CD8-positive, alpha-beta memory T cell (primary cell): ENCODE measurements at regions not wholly inside any gene's neighbourhood (a gene's known extent, or its start where the extent isn't known, plus 50 kb on each side); places are given as distances from the start of the nearest gene placed in this dataset.

Source experiments
- CTCF ChIA-PET: fragments of 350-600 bp; sonication (Branson Sonifier 250); formaldehyde crosslinking; loops from one replicate; lab custom pipeline; 2021; ENCODE audit warnings: antibody characterized with exemption; lab: Charles Lee
- POLR2A ChIA-PET: fragments of 350-600 bp; sonication (Branson Sonifier 250); formaldehyde crosslinking; loops from one replicate; lab custom pipeline; 2021; ENCODE audit warnings: antibody characterized with exemption; lab: Charles Lee
- DNase-seq, 5 donors: peaks; one replicate each; pipeline versions ENCODE4 v3.0.0 to v3.0.0-alpha.2; 2020 to 2022; ENCODE audit warnings: mixed read lengths in 1 of 5
- H3K27ac ChIP-seq: one replicate; pipeline ENCODE4 v1.7.0; 2013; ENCODE audit warnings: low read depth, mild to moderate bottlenecking, low read length, moderate library complexity
- H3K27me3 ChIP-seq: 2 replicates; pipeline ENCODE4 v1.7.0; 2013; ENCODE audit warnings: low read length, mild to moderate bottlenecking; ENCODE audit not compliant: insufficient read depth, poor library complexity, severe bottlenecking
- H3K36me3 ChIP-seq: 2 replicates; pipeline ENCODE4 v1.7.0; 2013; ENCODE audit warnings: mild to moderate bottlenecking, low read length, moderate library complexity; ENCODE audit not compliant: insufficient read depth
- H3K4me1 ChIP-seq: 2 replicates; pipeline ENCODE4 v1.7.0; 2013; ENCODE audit warnings: mild to moderate bottlenecking, low read length, moderate library complexity; ENCODE audit not compliant: insufficient read depth
- H3K4me3 ChIP-seq: 2 replicates; pipeline ENCODE4 v1.7.0; 2013; ENCODE audit warnings: mild to moderate bottlenecking, low read length
- H3K9me3 ChIP-seq: 2 replicates; pipeline ENCODE4 v1.7.0; 2013; ENCODE audit warnings: mild to moderate bottlenecking, low read length
- H3K27ac Mint-ChIP-seq, 8 donors: one replicate each; pipeline ENCODE4 v1.8.0; 2020 to 2021; ENCODE audit warnings: mixed read lengths in 8 of 8, mild to moderate bottlenecking in 6 of 8, inconsistent platforms in 3 of 8, moderate library complexity in 3 of 8
- H3K27me3 Mint-ChIP-seq, 2 donors: one replicate each; pipeline ENCODE4 v1.8.0; 2020 to 2021; ENCODE audit warnings: mixed read lengths in 2 of 2, mild to moderate bottlenecking in 1 of 2, moderate library complexity in 1 of 2
- H3K36me3 Mint-ChIP-seq, 3 donors: one replicate each; pipeline ENCODE4 v1.8.0; 2020 to 2021; ENCODE audit warnings: mixed read lengths in 3 of 3, inconsistent platforms in 1 of 3, mild to moderate bottlenecking in 1 of 3
- H3K4me1 Mint-ChIP-seq, 3 donors: one replicate each; pipeline ENCODE4 v1.8.0; 2020 to 2021; ENCODE audit warnings: mixed read lengths in 3 of 3, inconsistent platforms in 1 of 3, mild to moderate bottlenecking in 1 of 3
- H3K4me3 Mint-ChIP-seq, 7 donors: one replicate each; pipeline ENCODE4 v1.8.0; 2020 to 2021; ENCODE audit warnings: mixed read lengths in 7 of 7, mild to moderate bottlenecking in 6 of 7, moderate library complexity in 4 of 7, inconsistent platforms in 2 of 7
- H3K9me3 Mint-ChIP-seq, 5 donors: one replicate each; pipeline ENCODE4 v1.8.0; 2020 to 2022; ENCODE audit warnings: mixed read lengths in 5 of 5, mild to moderate bottlenecking in 3 of 5, moderate library complexity in 2 of 5, inconsistent platforms in 1 of 5

DNA sequence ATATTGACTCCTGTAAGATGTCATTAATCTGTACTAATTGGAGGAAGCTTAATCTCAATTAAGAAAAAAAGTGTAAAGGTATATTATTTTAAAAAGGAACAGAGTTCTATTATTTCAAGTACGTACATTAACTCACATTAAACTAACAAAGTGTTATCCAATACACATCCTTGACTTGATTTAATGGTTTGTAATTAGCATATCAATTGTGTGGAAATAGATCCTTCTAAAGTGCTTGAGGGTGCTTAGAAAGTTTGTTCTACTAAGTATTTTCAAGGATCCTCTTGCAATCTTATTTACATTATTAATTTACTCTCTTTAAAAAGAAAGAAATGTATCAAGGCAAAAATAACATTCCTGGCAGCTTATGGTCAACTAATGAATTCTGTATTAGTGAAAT, 720.3 kb downstream of the KCNJ3 start:
- Mint-ChIP-seq H3K36me3 (no peaks in the 10 kb centered on the region), H3K27ac (no peak overlapping the region), H3K4me3 (no peak overlapping the region), H3K4me1 (no peaks in the 10 kb centered on the region), H3K27me3 (no peaks in the 10 kb centered on the region), H3K9me3 (peaks cover 0 to 5% (median 0%) of the 10 kb centered on the region in 5 donors)
- H3K27ac ChIP-seq, result no peak overlapping the region
- no peak for DNase-seq
- H3K4me1 ChIP-seq, result no peaks in the 10 kb centered on the region
- no peaks in the 10 kb centered on the region for H3K9me3 ChIP-seq
- no peaks in the 10 kb centered on the region for H3K27me3 ChIP-seq
- ChIA-PET CTCF (no interaction called here), POLR2A (no interaction called here)
- H3K36me3 ChIP-seq, result no peaks in the 10 kb centered on the region
- H3K4me3 ChIP-seq, result no peak overlapping the region

DNA sequence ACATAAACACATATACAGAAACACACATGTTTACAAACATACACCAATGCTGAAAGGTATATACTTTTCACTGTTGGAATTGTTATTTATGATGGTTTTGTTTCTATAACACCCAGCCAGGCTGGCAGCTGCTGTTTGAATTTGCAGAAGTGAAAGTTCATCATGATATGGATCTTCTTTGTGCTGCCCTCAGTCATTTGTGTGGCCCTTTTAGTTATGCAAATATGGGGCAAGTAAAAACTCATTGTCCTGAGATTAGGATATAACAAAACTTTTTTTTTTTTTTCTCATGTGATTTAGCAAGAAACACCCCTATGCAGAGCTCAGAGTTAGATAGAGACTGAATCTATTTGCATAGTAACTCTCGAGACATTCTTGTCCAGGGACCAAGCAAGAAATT, 714.1 kb downstream of the KCNJ3 start:
- Mint-ChIP-seq H3K4me1 (no peaks in the 10 kb centered on the region), H3K27ac (no peak overlapping the region)
- no peaks in the 10 kb centered on the region for H3K9me3 ChIP-seq

DNA sequence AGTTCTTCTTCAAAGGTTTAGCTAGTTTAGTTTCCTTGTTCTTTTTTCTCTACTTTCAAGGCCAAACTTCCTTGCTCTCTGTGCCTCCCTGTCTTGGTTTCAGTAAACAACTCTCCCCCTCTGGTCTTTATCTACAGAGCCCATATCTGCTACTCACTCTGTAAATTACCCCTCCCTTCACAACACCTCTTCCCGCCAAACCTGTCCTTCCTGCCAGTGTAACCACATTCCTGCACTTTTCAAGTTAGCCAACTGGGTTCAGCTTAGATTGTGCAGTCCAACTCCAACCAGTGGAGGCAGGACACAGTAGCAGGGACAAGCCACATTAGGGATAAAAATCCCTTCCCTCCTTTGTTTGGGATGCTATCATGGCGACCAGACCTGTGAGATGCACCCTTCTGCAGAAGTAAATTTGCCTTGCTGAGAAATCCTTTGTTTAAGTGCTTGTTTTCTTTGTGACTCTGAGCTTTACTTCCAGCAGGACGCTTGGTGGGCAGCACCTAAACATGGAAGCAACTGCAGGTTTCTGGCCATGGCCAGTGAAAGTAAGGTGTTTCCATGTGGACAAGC, 706.0 kb downstream of the KCNJ3 start:
- Histone ChIP-seq H3K4me1 (no peaks in the 10 kb centered on the region), H3K9me3 (no peaks in the 10 kb centered on the region), H3K27ac (no peak overlapping the region), H3K36me3 (no peaks in the 10 kb centered on the region), H3K4me3 (no peak overlapping the region), H3K27me3 (no peaks in the 10 kb centered on the region)
- no peak overlapping the region for H3K4me3 Mint-ChIP-seq
- no peaks in the 10 kb centered on the region for H3K27me3 Mint-ChIP-seq
- H3K36me3 Mint-ChIP-seq, result peaks cover 0 to 1% (median 0%) of the 10 kb centered on the region in 3 donors
- no peaks in the 10 kb centered on the region for H3K4me1 Mint-ChIP-seq
- CTCF ChIA-PET, result no interaction called here
- no peak for DNase-seq
- H3K9me3 Mint-ChIP-seq, result peaks cover 8 to 21% (median 14%) of the 10 kb centered on the region in 5 donors
- no peak overlapping the region for H3K27ac Mint-ChIP-seq
- POLR2A ChIA-PET, result no interaction called here

More for the DNA sequence above, 714.1 kb downstream of the KCNJ3 start:
- no peaks in the 10 kb centered on the region for H3K4me1 ChIP-seq
- H3K36me3 Mint-ChIP-seq, result no peaks in the 10 kb centered on the region
- POLR2A ChIA-PET, result no interaction called here
- no peaks in the 10 kb centered on the region for H3K27me3 ChIP-seq
- CTCF ChIA-PET, result no interaction called here
- H3K4me3 ChIP-seq, result no peak overlapping the region
- no peak overlapping the region for H3K27ac ChIP-seq
- peaks cover 0 to 7% (median 0%) of the 10 kb centered on the region in 5 donors for H3K9me3 Mint-ChIP-seq
- no peak overlapping the region for H3K4me3 Mint-ChIP-seq
- no peaks in the 10 kb centered on the region for H3K36me3 ChIP-seq
- H3K27me3 Mint-ChIP-seq, result no peaks in the 10 kb centered on the region
- DNase-seq, result no peak

DNA sequence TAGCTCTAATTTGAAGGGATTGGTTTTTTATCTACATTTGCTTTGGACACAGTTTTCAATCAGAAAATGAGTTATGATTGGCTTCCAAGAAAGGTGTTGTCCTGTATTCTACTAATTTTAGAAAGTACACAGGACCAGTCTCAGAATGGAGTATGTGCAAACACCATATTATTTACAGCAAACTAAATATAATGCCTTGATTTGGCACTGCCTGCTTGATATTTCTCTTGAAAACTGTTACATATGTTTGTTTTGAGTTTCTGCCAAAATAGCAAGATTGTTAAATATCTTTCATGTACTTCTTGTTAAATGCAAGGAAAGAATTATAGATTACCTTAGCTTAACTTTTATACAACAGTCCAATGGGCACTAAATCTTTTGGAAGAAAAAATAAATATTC, 694.9 kb downstream of the KCNJ3 start:
- no peak overlapping the region for H3K4me3 ChIP-seq
- H3K27me3 Mint-ChIP-seq, result no peaks in the 10 kb centered on the region
- no peak overlapping the region for H3K27ac Mint-ChIP-seq
- no peaks in the 10 kb centered on the region for H3K36me3 ChIP-seq
- H3K4me3 Mint-ChIP-seq, result no peak overlapping the region
- no peaks in the 10 kb centered on the region for H3K9me3 ChIP-seq
- H3K4me1 ChIP-seq, result no peaks in the 10 kb centered on the region
- no peaks in the 10 kb centered on the region for H3K4me1 Mint-ChIP-seq
- POLR2A ChIA-PET, result no interaction called here
- no peaks in the 10 kb centered on the region for H3K36me3 Mint-ChIP-seq
- CTCF ChIA-PET, result no interaction called here
- no peak overlapping the region for H3K27ac ChIP-seq
- H3K27me3 ChIP-seq, result no peaks in the 10 kb centered on the region
- no peaks in the 10 kb centered on the region for H3K9me3 Mint-ChIP-seq
- DNase-seq, result no peak

DNA sequence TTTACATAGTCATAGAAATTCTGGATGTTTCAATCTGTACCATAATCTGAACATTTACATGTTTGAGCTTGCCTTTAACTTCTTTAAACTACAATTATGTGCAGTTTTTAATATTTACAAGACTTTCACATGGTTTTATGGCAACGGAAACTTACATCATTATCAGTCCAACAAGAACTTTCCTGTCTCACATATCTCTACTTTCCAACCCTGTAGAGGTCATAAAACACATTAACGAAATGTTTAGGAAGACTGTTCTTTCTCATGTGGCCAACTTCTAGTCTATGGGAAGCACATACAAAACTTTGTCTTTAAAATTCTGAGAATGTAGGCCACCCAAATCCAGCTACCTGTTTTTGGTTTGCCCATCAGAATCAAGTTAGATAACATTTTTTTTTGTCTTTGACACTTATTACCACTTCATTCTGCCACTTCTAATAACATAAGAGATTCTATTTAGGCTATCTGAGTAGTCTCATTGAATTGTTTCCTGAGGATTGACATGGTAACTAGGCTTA, 693.2 kb downstream of the KCNJ3 start:
- Histone ChIP-seq H3K27ac (no peak overlapping the region), H3K4me3 (no peak overlapping the region), H3K9me3 (no peaks in the 10 kb centered on the region), H3K27me3 (no peaks in the 10 kb centered on the region), H3K36me3 (no peaks in the 10 kb centered on the region), H3K4me1 (no peaks in the 10 kb centered on the region)
- CTCF ChIA-PET, result no interaction called here
- Mint-ChIP-seq H3K9me3 (no peaks in the 10 kb centered on the region), H3K4me1 (no peaks in the 10 kb centered on the region), H3K4me3 (no peak overlapping the region), H3K27ac (no peak overlapping the region), H3K36me3 (no peaks in the 10 kb centered on the region), H3K27me3 (no peaks in the 10 kb centered on the region)
- POLR2A ChIA-PET, result no interaction called here
- no peak for DNase-seq

DNA sequence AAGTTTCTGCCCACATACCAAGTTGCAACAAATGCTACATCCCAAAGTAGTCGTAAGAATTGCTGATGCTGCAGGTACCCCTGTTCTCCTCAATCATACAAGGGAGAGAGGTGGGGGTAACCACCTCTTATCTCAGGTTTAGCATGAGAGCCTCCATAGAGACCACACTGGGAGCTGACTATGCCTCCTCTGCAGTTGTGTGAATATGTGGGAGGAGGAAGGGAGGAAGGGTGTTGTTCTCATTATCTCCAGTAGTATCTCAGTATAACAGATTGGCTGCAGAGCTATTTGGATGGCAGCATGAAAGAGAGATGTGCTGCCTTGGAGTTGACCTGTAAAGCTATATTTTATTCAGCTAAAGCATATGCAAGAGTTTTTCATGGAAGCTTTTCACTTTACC, 690.7 kb downstream of the KCNJ3 start:
- H3K36me3 ChIP-seq, result no peaks in the 10 kb centered on the region
- no peak overlapping the region for H3K27ac Mint-ChIP-seq
- CTCF ChIA-PET, result no interaction called here

DNA sequence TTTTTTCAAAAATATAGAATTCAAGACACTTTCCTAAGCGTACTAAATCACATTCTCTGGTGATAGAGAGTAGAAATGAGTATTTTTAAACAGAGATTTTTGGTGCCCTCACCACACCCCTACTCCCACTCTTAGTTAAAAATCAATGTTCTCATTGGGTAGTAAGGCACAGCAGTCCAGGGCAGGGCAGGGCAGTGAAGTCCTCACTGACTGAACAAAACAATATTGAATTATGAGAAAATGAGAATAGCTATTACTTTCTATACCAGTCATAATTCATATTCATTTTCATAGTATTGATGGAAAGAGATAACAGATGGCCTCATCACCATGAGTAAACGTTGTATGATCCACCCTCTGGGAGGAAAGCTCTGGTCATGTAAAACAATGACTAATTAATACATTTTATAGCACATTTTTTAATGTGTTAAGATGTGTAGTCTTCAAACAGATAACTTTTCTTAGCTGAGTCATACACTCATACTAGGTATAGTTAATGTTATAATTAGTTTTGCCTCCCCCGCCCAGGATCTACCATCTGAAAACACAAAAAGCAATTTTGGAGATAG, 686.1 kb downstream of the KCNJ3 start:
- CTCF ChIA-PET, result no interaction called here
- POLR2A ChIA-PET, result no interaction called here
- H3K4me1 Mint-ChIP-seq, result no peaks in the 10 kb centered on the region
- Histone ChIP-seq H3K4me1 (no peaks in the 10 kb centered on the region), H3K36me3 (no peaks in the 10 kb centered on the region), H3K9me3 (no peaks in the 10 kb centered on the region), H3K27me3 (no peaks in the 10 kb centered on the region), H3K27ac (no peak overlapping the region), H3K4me3 (no peak overlapping the region)
- no peaks in the 10 kb centered on the region for H3K9me3 Mint-ChIP-seq
- H3K36me3 Mint-ChIP-seq, result no peaks in the 10 kb centered on the region
- peaks cover 0 to 1% of the 10 kb centered on the region in 2 donors for H3K27me3 Mint-ChIP-seq
- H3K27ac Mint-ChIP-seq, result peak overlapping the region in 1 of 8 donors; percentile 26
- no peak for DNase-seq
- H3K4me3 Mint-ChIP-seq, result no peak overlapping the region

More for the DNA sequence above, 690.7 kb downstream of the KCNJ3 start:
- POLR2A ChIA-PET, result no interaction called here
- H3K4me1 ChIP-seq, result no peaks in the 10 kb centered on the region
- Mint-ChIP-seq H3K4me1 (no peaks in the 10 kb centered on the region), H3K27me3 (peaks cover 0 to 1% of the 10 kb centered on the region in 2 donors), H3K4me3 (no peak overlapping the region), H3K9me3 (no peaks in the 10 kb centered on the region), H3K36me3 (no peaks in the 10 kb centered on the region)
- H3K9me3 ChIP-seq, result no peaks in the 10 kb centered on the region
- no peaks in the 10 kb centered on the region for H3K27me3 ChIP-seq
- H3K4me3 ChIP-seq, result no peak overlapping the region
- no peak for DNase-seq
- H3K27ac ChIP-seq, result no peak overlapping the region

DNA sequence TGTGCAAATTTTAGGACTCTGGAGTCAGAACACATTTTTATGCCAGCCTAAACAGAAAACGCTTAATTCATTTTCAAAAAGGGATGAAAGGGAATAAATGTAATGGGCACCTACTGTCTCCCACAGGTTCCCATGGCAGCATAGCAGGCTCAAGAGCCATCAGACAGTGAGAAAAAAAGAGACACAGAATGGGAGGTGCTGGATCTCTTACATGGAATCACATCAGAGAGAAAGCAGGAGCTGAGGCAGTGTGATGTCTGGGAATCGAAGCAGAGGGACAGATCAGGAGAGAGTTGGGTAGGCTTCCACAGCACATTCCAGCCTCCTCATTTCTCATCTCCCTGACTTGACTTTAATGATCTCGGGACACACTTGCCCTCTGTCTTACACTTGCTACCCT, 684.3 kb downstream of the KCNJ3 start:
- ChIA-PET POLR2A (no interaction called here), CTCF (no interaction called here)

More for the DNA sequence above, 684.3 kb downstream of the KCNJ3 start:
- no peak overlapping the region for H3K4me3 ChIP-seq
- H3K4me1 ChIP-seq, result no peaks in the 10 kb centered on the region
- Mint-ChIP-seq H3K36me3 (no peaks in the 10 kb centered on the region), H3K4me1 (no peaks in the 10 kb centered on the region), H3K27me3 (peaks cover 0 to 1% of the 10 kb centered on the region in 2 donors), H3K9me3 (no peaks in the 10 kb centered on the region), H3K27ac (no peak overlapping the region), H3K4me3 (no peak overlapping the region)
- no peak overlapping the region for H3K27ac ChIP-seq
- H3K9me3 ChIP-seq, result no peaks in the 10 kb centered on the region
- H3K36me3 ChIP-seq, result no peaks in the 10 kb centered on the region
- H3K27me3 ChIP-seq, result no peaks in the 10 kb centered on the region
- no peak for DNase-seq
